ENCODE measurements at regions not wholly inside any gene's neighbourhood (a gene's known extent, or its start where the extent isn't known, plus 50 kb on each side); places are given as distances from the start of the nearest gene placed in this dataset.

- Mint-ChIP-seq H3K4me3 (ENCODE audit: unreplicated experiment) (no peak overlapping the region), H3K9me3 (ENCODE audit: unreplicated experiment) (no peaks in the 10 kb centered on the region), H3K27ac (ENCODE audit: unreplicated experiment) (no peak overlapping the region), H3K4me1 (ENCODE audit: unreplicated experiment) (peaks cover 2% of the 10 kb centered on the region), H3K36me3 (ENCODE audit: low read depth, unreplicated experiment) (no peaks in the 10 kb centered on the region), H3K27me3 (ENCODE audit: unreplicated experiment) (no peaks in the 10 kb centered on the region)
- DNase-seq (ENCODE audit: low spot score): no peak
- TF ChIP-seq CTCF (IDR thresholded peaks at IDR 0.05; ENCODE audit: unreplicated experiment): no peak
These were observed 337.2 kb downstream of the RPS6KC1 start for GRCh38 chr1:213388199-213388598.

- Mint-ChIP-seq H3K36me3 (ENCODE audit: low read depth, unreplicated experiment) (no peaks in the 10 kb centered on the region), H3K27ac (ENCODE audit: unreplicated experiment) (no peak overlapping the region), H3K9me3 (ENCODE audit: unreplicated experiment) (no peaks in the 10 kb centered on the region), H3K27me3 (ENCODE audit: unreplicated experiment) (no peaks in the 10 kb centered on the region), H3K4me3 (ENCODE audit: unreplicated experiment) (no peak overlapping the region), H3K4me1 (ENCODE audit: unreplicated experiment) (peaks cover 8% of the 10 kb centered on the region)
- TF ChIP-seq CTCF (IDR thresholded peaks at IDR 0.05; ENCODE audit: unreplicated experiment): no peak
- no peak for DNase-seq (ENCODE audit: low spot score)
These were observed 338.1 kb downstream of the RPS6KC1 start for GRCh38 chr1:213389061-213389581.

- no peak for DNase-seq (ENCODE audit: low spot score)
- H3K36me3 Mint-ChIP-seq (ENCODE audit: low read depth, unreplicated experiment): no peaks in the 10 kb centered on the region
- TF ChIP-seq CTCF (IDR thresholded peaks at IDR 0.05; ENCODE audit: unreplicated experiment): no peak
- H3K4me1 Mint-ChIP-seq (ENCODE audit: unreplicated experiment): peaks cover 8% of the 10 kb centered on the region
- H3K27ac Mint-ChIP-seq (ENCODE audit: unreplicated experiment): no peak overlapping the region
- no peaks in the 10 kb centered on the region for H3K9me3 Mint-ChIP-seq (ENCODE audit: unreplicated experiment)
- H3K4me3 Mint-ChIP-seq (ENCODE audit: unreplicated experiment): no peak overlapping the region
- H3K27me3 Mint-ChIP-seq (ENCODE audit: unreplicated experiment): no peaks in the 10 kb centered on the region
These were observed 340.4 kb downstream of the RPS6KC1 start for GRCh38 chr1:213391445-213391844.

GRCh38 chr1:213393860-213394259 lies 342.8 kb downstream of the RPS6KC1 start:
- peaks cover 5% of the 10 kb centered on the region for H3K36me3 Mint-ChIP-seq (ENCODE audit: low read depth, unreplicated experiment)
- H3K27ac Mint-ChIP-seq (ENCODE audit: unreplicated experiment): no peak overlapping the region
- DNase-seq (ENCODE audit: low spot score): no peak
- H3K9me3 Mint-ChIP-seq (ENCODE audit: unreplicated experiment): no peaks in the 10 kb centered on the region
- H3K4me1 Mint-ChIP-seq (ENCODE audit: unreplicated experiment): peaks cover 8% of the 10 kb centered on the region
- H3K27me3 Mint-ChIP-seq (ENCODE audit: unreplicated experiment): no peaks in the 10 kb centered on the region
- no peak for TF ChIP-seq CTCF (IDR thresholded peaks at IDR 0.05; ENCODE audit: unreplicated experiment)
- H3K4me3 Mint-ChIP-seq (ENCODE audit: unreplicated experiment): no peak overlapping the region

GRCh38 chr1:213394837-213395236 lies 343.8 kb downstream of the RPS6KC1 start:
- Mint-ChIP-seq H3K27ac (ENCODE audit: unreplicated experiment) (no peak overlapping the region), H3K9me3 (ENCODE audit: unreplicated experiment) (no peaks in the 10 kb centered on the region), H3K4me1 (ENCODE audit: unreplicated experiment) (peaks cover 8% of the 10 kb centered on the region), H3K36me3 (ENCODE audit: low read depth, unreplicated experiment) (peaks cover 5% of the 10 kb centered on the region), H3K27me3 (ENCODE audit: unreplicated experiment) (peaks cover 1% of the 10 kb centered on the region), H3K4me3 (ENCODE audit: unreplicated experiment) (no peak overlapping the region)
- TF ChIP-seq CTCF (IDR thresholded peaks at IDR 0.05; ENCODE audit: unreplicated experiment): no peak
- no peak for DNase-seq (ENCODE audit: low spot score)

All from endothelial cell (in vitro differentiated cells).